GM18498 (cell line): ENCODE measurements at regions not wholly inside any gene's neighbourhood (a gene's known extent, or its start where the extent isn't known, plus 50 kb on each side); places are given as distances from the start of the nearest gene placed in this dataset.

ENCODE experiments used
- ATAC-seq: cut with Tn5 transposase; IDR thresholded peaks from one replicate; pipeline ENCODE4 v1.9.1; 2021; ENCODE audit warnings: mild to moderate bottlenecking, moderate library complexity; ENCODE audit not compliant: unreplicated experiment

- no peak for ATAC-seq
These were observed 95.3 kb upstream of the PAQR3 start for GRCh38 chr4:79034544-79034943.

DNA sequence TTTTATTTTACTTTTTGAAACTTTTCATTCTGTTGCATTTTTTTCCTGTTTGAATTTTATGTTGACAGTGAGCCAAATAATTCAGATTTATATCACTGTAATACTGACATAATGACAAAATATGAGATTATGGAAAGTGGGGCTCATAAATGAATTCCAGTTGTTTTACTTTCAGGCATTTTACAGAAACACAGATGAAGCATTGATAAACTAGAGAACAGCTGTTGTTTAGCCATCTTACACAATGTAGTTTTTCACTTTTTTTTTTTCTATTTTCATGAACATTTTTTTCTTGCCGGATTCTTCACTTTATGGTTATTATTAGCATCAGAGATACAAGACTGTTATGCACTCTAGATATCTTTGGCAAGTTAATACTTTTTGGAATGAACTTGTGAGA, 91.7 kb upstream of the PAQR3 start:
- no peak for ATAC-seq

- ATAC-seq: no peak
These were observed 88.4 kb upstream of the PAQR3 start for GRCh38 chr4:79027656-79028055.

DNA sequence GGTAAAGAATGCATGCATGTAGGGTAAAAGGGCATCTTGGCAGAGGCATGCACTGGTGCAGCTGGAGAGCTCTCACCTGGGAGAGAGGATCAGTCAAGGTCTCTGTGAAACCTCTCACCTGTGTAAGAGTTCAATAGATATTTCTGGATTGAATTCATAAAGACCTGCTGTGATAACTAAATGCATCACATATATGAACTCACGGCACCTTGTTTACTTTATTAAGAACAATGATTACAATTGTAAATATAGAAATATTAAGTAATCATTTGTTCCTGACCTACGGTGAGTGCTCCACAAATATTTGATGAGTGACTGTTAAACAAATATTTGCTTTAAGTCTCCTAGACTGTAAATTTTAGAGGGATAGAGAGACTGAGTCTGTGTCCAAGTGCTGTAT, 85.9 kb upstream of the PAQR3 start:
- no peak for ATAC-seq

- no peak for ATAC-seq
These were observed 84.8 kb upstream of the PAQR3 start for GRCh38 chr4:79023799-79024770.

- ATAC-seq: no peak
These were observed 83.3 kb upstream of the PAQR3 start for GRCh38 chr4:79022529-79022928.

GRCh38 chr4:79017481-79017880, 78.2 kb upstream of the PAQR3 start:
- ATAC-seq: no peak

GRCh38 chr4:79016878-79017277, 77.6 kb upstream of the PAQR3 start:
- ATAC-seq: no peak

- ATAC-seq: no peak
These were observed 76.2 kb upstream of the PAQR3 start for GRCh38 chr4:79015411-79015810.

DNA sequence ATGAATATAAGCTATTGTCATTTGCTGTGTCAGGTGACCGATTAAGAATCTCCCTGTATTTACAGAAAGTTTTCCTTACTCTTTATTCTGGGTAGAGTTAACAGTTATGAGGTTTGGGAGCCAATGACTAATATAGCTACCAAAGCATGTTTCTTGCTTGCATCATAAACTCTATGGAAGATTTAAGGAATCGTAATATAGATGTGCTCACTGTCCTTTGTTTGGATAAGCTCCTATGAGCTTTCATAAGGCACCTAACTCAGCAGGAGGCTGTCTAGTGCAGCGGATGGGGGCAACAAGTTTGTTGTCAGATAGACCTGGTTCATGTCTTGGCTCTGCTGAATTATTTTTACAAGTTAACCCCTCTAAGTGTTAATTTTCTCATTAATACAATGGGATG, 75.0 kb upstream of the PAQR3 start:
- no peak for ATAC-seq

GRCh38 chr4:79013756-79014155, 74.5 kb upstream of the PAQR3 start:
- ATAC-seq: no peak

- no peak for ATAC-seq
These were observed 51.9 kb upstream of the PAQR3 start for GRCh38 chr4:78990938-78991810.

- ATAC-seq: no peak
These were observed 50.5 kb upstream of the PAQR3 start for GRCh38 chr4:78989697-78990270.
